ENCODE measurements at regions not wholly inside any gene's neighbourhood (a gene's known extent, or its start where the extent isn't known, plus 50 kb on each side); places are given as distances from the start of the nearest gene placed in this dataset.

DNA sequence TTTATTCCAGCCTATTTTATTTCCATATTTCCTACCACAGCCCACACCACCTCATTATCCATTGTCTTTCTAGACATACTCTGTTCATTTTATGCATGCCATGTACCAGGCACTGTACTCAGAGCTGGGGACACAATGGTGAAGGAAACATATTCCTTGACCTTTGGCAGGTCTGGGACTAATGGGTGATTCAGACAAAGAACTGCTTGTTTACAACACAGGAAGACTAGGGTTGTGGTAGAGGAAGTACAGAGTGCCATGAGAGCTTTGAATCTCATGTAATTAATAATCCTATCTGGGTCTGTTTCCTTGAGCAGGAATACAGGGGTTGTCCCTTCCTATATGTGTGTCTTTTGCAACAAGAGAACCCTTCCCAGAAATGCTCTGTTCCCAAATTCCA is 75.1 kb upstream of the NUDT10 start:
- TF ChIP-seq CTCF (IDR thresholded peaks at IDR 0.05; ENCODE audit: extremely low read depth in 1 of 2, insufficient read depth in 1 of 2, low read depth in 1 of 2, low read length in 2 of 2), result no peak
- TF ChIP-seq POLR2A (IDR thresholded peaks at IDR 0.05; ENCODE audit: low read depth, low read length), result no peak
- no peak for TF ChIP-seq EZH2 (IDR thresholded peaks at IDR 0.05; ENCODE audit: borderline replicate concordance, low read depth, low read length, severe bottlenecking)
- TF ChIP-seq, protein P1, sequence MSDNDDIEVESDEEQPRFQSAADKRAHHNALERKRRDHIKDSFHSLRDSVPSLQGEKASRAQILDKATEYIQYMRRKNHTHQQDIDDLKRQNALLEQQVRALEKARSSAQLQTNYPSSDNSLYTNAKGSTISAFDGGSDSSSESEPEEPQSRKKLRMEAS (IDR thresholded peaks at IDR 0.05; ENCODE audit: insufficient read depth, insufficient read length), result no peak
- no peak for TF ChIP-seq POLR2AphosphoS5 (IDR thresholded peaks at IDR 0.05; ENCODE audit: insufficient read depth, low read depth, low read length)
